ENCODE measurements at regions not wholly inside any gene's neighbourhood (a gene's known extent, or its start where the extent isn't known, plus 50 kb on each side); places are given as distances from the start of the nearest gene placed in this dataset.

GRCh38 chr15:96997538-96997937 is 667.0 kb downstream of the NR2F2 start:
- no peak for DNase-seq (ENCODE audit: low read depth)

GRCh38 chr15:97009031-97009431 is 678.5 kb downstream of the NR2F2 start:
- no peak for DNase-seq (ENCODE audit: low read depth)

DNA sequence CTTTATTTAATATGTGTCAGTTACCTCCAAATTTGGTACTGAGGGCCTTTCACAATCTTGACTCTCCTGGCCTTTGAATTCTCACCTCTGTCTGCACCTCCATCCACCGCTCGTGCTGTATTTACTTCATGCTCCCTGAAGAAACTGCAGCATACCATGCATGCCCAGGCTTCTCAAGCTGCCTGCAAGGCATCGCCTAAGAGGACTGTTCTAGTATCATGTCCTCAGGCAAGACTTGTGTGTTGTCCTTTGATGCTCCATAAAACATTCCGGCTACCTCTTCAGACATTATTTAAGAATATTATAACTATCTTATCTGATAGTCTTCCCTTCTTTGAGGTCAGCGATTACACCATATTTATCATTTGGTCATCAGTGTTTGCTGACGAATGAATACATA is 682.5 kb downstream of the NR2F2 start:
- no peak for DNase-seq (ENCODE audit: low read depth)

- DNase-seq (ENCODE audit: low read depth) = no peak
Observed at GRCh38 chr15:97013491-97013890, 683.0 kb downstream of the NR2F2 start.

DNA sequence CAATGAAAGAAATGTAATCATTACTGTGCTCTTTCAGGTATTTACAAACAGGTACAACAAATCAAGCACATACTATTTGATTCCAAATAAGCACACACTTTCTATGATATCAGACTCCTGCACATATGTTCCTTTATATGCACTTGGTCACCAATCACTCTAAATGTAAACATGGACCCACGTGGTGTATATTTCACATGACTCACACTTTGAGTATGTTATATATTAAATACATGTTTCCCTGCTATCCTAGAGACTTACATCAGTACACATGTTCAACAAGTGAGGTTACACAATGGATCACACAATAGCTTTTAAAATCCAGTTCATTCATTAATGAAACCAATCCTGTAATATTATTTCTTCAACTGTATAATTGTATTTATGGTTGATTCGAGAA is 683.5 kb downstream of the NR2F2 start:
- no peak for DNase-seq (ENCODE audit: low read depth)

DNA sequence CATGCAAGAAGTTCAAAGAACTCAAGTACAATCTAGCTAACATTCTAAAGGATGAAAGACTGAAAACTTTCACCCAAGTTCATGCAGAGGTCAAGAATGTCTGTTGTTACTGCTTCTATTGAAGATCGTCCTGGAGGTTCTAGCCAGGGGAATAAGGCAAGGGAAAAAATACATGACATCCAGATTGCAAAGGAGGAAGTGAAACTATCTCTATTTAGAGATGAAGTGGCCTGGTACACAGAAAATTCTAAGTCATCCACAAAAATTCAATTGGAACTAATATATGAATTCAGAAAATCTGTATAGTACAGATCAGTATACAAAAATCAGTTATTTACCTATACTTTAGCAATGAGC is 693.0 kb downstream of the NR2F2 start:
- no peak for DNase-seq (ENCODE audit: low read depth)

DNA sequence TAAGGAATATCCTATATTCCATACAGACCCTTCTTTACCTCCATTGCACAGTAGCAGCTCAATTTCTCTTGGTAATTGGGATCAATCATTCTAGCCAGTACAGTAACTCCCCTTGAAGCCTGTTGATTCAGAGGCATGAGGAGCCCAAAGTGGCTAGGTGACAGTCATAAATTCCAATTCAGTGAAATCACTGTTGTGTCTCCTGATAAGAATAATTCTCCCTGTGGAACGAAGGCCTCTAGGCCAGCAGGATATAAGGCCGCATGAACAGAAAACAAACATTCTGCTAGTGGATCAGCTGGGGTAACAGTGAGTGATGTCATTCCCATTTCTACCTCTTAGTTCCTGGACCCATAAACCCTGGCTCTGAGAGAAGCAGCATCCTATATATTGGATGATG is 696.3 kb downstream of the NR2F2 start:
- DNase-seq (ENCODE audit: low read depth) = no peak

GRCh38 chr15:97027772-97028171 is 697.3 kb downstream of the NR2F2 start:
- DNase-seq (ENCODE audit: low read depth) = no peak

- DNase-seq (ENCODE audit: low read depth) = no peak
Observed at GRCh38 chr15:97030251-97030650, 699.8 kb downstream of the NR2F2 start.

DNA sequence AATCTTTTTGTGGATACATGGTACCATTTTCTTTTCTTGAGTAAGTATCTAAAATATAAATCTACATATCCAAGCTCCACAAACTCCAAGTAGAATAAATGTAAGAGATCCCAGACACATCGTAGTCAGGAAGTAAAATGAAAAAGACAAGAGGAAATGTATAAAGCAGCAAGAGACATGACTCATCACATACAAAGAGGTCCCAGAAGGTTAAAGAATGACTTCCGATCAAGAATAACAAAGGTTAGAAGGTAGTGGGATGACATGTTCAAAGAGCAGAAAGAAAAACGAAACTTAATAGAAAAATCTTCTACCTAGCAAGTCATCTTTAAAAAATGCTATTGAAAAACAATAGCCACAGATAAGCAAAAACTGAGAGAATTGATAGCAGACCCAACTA is 705.8 kb downstream of the NR2F2 start:
- DNase-seq (ENCODE audit: low read depth) = no peak

DNA sequence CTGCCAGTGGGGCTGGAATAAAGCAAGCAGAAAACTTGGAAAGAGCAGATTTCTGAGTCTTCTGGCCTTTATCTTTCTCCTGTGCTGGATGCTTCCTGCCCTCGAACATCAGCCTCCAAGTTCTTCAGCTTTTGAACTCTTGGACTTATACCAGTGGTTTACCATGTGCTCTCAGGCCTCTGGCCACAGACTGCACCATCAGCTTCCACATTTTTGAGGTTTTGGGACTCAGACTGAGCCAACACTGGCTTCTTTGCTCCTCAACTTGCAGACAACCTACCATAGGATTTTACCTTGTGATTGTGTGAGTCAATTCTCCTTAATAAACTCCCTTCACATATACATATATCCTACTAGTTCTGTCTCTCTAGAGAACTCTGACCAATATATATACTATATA is 706.6 kb downstream of the NR2F2 start:
- no peak for DNase-seq (ENCODE audit: low read depth)

DNA sequence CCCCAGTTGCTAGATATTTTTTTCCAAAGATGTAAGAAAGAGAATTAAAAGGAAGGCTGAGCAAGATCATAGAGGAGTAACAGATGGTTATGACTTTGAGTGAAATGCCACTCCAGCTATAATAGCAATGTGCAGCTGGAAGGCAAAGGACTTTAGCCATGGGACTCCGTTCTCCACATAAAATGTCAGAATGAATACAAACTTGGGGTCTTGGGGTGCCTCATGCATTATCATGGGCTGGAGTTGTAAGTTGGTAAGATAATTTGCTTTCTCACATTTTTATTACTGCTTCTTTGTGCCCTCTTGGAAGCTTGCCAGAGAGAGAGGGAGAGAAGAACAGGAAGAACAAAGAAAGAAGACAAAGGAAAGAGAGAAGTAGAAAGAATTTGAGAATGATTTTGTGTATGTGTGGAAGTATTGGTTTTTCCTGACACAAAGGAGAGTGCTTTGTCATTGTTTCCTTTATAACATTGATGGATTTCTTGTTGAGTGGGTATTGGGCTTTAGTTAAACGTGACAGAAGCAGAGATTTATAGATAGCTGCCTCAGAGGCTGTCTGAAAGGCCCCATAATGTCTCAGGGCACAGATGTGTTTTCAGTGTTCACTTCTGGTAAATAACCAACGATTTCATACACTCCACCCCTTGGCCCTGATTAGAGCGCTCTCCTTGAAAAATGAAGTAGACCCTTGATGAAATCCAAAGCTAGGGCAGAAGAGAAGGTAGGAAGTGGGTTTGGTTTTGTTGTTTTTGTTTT is 715.3 kb downstream of the NR2F2 start:
- DNase-seq (ENCODE audit: low read depth) = no peak

DNA sequence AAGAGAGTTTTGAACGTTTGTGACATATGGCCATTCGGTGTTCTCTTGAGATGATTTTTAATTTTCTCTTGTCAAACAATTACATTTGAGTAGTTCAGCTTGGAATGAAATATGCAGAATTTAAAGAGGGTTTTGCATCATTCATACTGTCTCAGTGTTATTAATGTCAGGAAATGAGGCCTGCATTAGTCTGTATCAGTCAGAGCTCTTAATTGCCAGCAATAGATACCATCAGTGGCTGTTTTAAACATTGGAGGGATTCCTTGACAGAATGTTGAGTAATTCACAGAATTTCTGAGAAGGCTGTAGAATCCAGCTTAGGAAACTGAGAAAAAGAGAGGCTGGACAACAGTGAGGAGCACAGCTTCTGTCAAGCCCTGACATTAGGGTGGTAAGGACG is 722.0 kb downstream of the NR2F2 start:
- no peak for DNase-seq (ENCODE audit: low read depth)

DNA sequence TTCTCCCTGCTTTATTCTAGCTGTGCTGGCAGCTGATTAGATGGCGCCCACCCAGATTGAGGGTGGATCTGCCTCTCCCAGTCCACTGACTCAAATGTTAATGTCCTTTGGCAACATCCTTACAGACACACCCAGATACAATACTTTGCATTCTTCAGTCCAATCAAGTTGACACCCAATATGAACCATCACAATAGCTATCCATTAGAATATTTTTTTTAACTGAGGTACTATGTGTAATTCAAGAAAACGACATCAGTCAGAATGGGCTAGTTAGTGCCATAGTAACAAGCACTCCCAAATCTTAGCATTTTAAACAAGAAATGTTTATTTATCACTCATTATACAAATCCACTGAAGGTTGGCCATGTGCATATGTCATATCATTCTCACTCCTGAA is 723.1 kb downstream of the NR2F2 start:
- DNase-seq (ENCODE audit: low read depth) = no peak

DNA sequence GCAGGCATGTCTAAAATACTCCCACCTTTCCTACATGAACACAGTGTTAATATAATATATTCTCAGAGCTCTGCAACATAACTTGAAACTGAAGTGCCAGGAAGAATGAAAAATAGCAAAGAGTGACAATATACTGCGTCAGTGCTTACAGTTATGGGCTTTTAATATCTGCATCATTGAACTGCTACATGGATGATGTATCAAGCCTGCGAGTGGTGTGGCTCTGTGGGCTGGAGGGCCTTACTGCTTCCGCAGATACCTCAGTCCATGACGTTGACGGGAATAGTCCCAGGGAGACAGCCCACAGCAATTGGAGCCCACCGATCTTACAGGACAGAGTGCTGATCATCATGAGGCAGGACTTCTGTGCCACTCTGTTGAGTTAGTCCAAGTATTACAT is 727.0 kb downstream of the NR2F2 start:
- DNase-seq (ENCODE audit: low read depth) = no peak

GRCh38 chr15:97059281-97059680 is 728.8 kb downstream of the NR2F2 start:
- no peak for DNase-seq (ENCODE audit: low read depth)

DNA sequence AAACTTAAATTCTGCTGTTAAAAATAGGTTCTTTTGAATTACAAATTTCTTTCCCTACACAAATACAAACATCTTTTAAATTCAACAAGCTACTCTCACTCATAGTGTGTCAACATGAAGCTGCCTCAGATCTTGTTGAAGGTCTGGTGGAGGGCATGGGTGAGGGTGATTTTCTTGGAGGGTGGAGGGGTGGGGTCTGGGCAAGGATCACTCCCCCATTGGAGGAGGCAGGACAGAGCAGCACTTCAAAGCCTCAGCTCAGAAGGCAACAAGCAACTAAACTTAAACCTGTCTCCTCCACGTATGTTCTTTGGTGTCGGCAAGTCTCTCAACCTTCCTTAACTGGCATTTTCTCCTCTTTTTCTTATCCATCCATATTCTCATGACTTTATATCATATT is 730.9 kb downstream of the NR2F2 start:
- no peak for DNase-seq (ENCODE audit: low read depth)

- no peak for DNase-seq (ENCODE audit: low read depth)
Observed at GRCh38 chr15:97071668-97072067, 741.2 kb downstream of the NR2F2 start.

DNA sequence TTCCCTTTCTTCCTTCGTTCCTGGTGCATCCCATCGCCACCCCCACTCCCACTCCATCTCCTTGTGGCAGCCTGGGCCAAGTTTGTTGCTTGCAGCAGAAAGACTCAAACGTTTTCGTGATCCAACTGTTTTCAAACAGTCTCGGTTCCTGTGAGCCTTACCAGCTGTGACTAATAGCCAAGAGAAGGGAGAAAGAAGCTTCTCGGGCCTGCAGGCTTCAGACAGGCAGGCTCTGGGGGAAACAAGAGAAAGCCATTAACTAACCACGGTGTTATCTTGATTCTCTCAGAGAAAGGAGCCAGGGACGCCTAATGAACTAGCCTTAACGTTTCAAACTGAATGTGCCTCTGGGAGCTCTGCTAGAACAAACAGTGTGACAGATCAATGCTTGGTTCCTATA is 742.0 kb downstream of the NR2F2 start:
- DNase-seq (ENCODE audit: low read depth) = no peak

GRCh38 chr15:97076011-97076410 is 745.5 kb downstream of the NR2F2 start:
- no peak for DNase-seq (ENCODE audit: low read depth)

- DNase-seq (ENCODE audit: low read depth) = no peak
Observed at GRCh38 chr15:97077975-97078374, 747.5 kb downstream of the NR2F2 start.

DNA sequence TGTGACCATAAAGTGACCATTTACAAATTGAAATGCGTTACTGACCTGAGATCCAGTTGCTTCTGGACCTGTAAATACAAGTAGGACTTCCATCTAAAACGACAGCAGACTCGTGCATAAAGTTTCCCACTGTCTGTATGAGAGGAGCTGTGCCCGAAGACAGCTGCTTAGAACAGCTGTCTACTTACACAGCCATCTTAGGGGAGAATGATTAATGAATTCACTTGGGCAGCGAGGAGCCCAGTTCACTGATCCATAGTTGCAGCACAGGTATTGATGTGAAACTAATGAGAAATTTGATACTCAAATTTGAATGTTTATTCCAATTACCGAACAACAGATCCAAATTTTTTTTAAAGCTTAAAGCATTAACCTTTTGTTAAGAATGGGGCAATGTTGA is 748.1 kb downstream of the NR2F2 start:
- no peak for DNase-seq (ENCODE audit: low read depth)

- DNase-seq (ENCODE audit: low read depth) = no peak
Observed at GRCh38 chr15:97081666-97082226, 751.2 kb downstream of the NR2F2 start.

- no peak for DNase-seq (ENCODE audit: low read depth)
Observed at GRCh38 chr15:97082830-97083229, 752.3 kb downstream of the NR2F2 start.

Data from myocyte (in vitro differentiated cells).